ENCODE measurements at regions not wholly inside any gene's neighbourhood (a gene's known extent, or its start where the extent isn't known, plus 50 kb on each side); places are given as distances from the start of the nearest gene placed in this dataset.

GRCh38 chr6:140043762-140044378 is 669.4 kb upstream of the CITED2 start:
- in situ Hi-C loops (cut with HindIII; ENCODE audit: low sequenced_read_pairs): no loop called here

DNA sequence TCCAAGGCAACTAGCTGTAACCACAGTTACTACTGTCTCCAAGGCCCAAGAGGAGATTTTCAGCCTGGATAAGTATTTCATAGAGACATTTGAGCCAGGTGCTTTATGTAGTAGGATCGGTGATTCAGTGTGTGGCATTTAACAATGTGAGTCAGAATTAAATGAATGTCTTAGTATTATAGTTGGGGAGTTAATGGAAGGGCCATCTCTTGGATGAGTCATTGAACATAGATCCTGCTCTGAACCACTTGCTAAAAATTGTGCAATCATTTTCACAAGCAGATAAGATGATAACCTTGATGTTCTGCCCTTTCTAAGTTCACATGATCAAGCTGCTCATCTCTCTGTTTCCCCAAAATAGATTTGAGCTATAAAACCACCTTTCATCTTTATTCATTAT is 668.9 kb upstream of the CITED2 start:
- in situ Hi-C loops (cut with HindIII; ENCODE audit: low sequenced_read_pairs): no loop called here

- in situ Hi-C loops (cut with HindIII; ENCODE audit: low sequenced_read_pairs): no loop called here
Measured at GRCh38 chr6:140041571-140042332, 667.3 kb upstream of the CITED2 start.

DNA sequence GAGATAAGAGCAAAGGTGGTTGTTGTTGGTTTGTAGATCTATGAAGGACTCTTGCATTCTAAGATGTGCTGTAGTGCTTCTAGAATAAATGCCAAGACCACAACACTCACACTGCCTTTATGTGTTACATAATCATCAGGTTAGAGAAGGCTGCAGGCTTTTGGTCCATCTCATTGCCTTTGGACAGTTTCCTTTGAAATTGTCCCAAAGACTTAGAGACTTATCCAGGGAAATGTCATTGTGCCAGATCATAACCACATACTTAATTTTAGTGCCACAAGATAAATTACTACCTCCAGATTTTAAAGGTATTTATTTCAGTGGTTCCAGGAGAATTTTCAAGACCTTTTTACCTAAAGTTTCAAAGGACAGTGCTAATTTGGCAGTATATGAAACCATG is 666.6 kb upstream of the CITED2 start:
- in situ Hi-C loops (cut with HindIII; ENCODE audit: low sequenced_read_pairs): no loop called here

DNA sequence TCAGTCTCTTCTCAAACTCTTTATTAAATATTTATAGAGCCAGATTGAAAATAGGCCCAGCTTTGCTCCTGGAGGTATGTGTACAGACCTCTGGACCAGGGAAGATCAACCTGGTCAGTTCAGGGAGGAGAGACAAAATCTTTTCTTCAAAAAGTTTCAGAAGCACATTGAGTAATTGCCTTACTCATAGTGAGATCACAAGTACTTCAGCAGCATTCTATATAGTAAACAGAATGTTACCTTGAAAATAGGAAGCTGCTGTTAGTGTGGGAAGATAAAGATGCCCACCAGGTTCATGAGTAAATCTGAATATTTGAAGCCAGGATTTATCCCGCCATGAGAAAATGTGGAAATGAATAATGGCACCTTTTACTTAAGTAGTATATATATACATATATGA is 665.9 kb upstream of the CITED2 start:
- in situ Hi-C loops (cut with HindIII; ENCODE audit: low sequenced_read_pairs): no loop called here

DNA sequence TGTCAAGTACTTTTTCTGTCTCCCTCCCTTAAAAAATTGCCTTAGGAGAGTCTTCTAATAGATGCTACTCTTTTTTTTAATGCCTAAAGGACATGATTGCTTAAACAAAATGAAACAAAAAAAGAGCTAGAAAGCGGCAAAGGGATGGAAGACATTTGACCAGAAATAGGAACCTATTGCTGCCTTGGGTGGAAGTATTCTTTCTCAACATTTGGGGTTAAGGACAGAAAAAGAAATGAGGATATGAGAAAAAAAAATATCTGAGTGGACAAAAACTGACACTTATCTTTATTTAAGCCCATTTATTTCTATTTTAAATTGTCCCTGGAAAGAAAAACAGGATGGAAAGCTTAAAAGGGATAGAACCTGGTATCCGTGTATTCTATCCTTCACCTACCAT is 664.9 kb upstream of the CITED2 start:
- in situ Hi-C loops (cut with HindIII; ENCODE audit: low sequenced_read_pairs): no loop called here

GRCh38 chr6:140036196-140036595 is 661.7 kb upstream of the CITED2 start:
- in situ Hi-C loops (cut with HindIII; ENCODE audit: low sequenced_read_pairs): no loop called here

DNA sequence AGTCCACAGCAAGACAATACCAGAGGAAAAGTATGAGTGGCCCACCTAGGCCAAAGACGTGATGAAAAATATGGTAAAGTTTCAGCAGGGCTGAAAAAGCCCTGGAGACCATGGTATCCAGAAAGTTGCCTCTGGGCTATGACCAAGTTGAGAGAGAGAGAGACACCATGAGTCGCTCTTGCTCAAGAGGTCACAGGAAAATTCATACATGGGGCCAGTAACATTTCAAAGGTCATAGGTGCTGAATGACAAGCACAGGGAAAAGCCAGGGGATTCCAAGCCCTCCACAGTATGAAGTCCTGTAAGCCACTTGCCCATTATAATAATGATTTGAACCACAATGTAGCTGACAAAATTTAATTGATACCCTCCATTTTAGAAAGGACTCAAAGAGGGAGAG is 657.7 kb upstream of the CITED2 start:
- in situ Hi-C loops (cut with HindIII; ENCODE audit: low sequenced_read_pairs): no loop called here

DNA sequence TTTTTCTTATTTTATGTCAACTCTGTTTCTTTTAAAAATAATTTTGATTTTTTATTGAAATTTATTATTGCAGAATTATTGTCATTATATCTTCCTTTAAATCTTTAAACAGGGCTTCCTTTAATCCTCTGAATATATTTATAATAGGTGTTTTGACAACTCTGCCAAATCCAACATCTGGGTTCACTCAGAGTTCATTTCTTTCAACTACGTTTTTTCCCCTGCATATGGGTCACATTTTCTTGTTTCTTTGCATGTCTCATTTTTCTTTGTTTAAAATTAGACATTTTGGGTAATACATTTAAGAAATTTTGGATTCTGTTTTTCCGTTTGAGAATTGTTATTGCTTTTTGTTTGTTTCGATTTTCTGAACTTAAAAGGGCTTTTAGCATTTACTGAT is 655.1 kb upstream of the CITED2 start:
- in situ Hi-C loops (cut with HindIII; ENCODE audit: low sequenced_read_pairs): no loop called here

DNA sequence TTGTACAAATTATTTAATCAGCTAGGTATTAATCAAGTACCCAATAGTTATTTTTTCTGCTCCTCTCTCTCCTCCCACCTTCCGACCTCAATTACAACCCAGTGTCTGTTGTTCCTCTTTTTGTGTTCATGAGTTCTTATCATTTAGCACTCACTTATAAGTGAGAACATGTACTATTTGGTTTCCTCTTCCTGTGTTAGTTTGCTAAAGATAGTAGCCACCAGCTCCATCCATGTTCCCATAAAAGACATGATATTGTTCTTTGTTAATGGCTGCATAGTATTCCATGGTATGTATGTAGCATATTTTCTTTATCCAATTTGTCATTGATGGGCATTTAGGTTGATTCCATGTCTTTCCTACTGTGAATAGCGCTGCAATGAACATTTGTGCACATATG is 652.8 kb upstream of the CITED2 start:
- in situ Hi-C loops (cut with HindIII; ENCODE audit: low sequenced_read_pairs): no loop called here

DNA sequence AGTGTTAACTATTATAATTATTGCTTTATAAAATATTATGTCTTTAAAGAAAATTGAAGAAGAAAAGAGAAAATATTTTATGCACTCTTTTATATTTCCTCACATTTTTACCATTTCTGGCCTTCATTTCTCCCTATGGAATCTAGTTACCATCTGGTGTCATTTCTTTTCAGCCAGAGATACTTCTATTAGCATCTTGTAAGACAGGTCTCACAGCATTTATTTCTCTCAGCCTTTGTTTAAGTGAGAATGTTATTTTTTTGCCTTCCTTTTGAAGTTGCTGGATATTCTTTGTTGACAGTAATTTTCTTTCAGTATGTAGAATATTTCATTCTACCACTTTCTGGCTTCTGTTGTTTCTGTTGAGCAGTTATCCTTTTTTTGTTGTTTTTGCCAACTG is 652.1 kb upstream of the CITED2 start:
- in situ Hi-C loops (cut with HindIII; ENCODE audit: low sequenced_read_pairs): no loop called here

DNA sequence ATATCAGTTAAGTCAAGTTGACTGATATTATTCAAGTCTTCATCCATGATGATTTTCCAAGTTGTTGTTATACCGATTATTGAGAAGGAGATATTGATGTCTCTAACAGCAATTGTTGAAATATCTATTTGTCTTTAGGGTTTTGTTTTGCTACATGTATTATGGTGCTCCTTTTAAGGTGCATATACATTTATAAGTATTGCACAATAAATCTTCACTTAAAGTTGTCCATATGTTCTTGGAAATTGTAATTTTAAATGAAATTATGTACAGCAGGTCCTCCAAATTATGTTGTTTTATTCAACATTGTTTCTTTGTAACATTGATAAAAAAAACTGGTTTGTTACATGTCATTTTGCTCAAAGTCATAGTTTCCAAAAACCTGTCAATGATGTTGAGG is 650.7 kb upstream of the CITED2 start:
- in situ Hi-C loops (cut with HindIII; ENCODE audit: low sequenced_read_pairs): no loop called here

DNA sequence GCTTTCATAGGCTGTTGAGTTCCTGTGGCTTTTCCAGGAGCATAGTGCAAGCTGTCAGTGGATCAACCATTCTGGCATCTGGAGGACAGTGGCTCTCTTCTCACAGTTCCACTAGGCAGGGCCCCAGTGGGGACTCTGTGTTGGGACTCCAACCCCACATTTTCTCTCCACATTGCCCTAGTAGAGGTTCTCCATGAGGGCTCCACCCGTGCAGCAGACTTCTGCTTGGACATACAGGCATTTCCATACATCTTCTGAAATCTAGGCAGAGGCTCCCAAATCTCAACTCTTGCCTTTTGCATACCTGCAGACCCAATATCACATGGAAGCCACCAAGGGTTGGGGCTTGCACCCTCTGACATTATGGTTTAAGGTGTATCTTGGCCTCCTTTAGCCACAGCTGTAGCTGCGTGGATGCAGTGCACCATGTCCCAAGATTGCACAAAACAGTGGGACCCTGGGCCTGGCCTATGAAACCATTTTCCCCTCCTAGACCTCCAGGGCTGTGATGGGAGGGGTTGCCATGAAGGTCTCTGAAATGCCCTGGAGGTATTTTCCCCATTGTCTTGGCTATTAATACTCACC is 645.9 kb upstream of the CITED2 start:
- in situ Hi-C loops (cut with HindIII; ENCODE audit: low sequenced_read_pairs): no loop called here

- in situ Hi-C loops (cut with HindIII; ENCODE audit: low sequenced_read_pairs): no loop called here
Measured at GRCh38 chr6:140018588-140018987, 644.1 kb upstream of the CITED2 start.

- in situ Hi-C loops (cut with HindIII; ENCODE audit: low sequenced_read_pairs): no loop called here
Measured at GRCh38 chr6:140017470-140017869, 643.0 kb upstream of the CITED2 start.

- in situ Hi-C loops (cut with HindIII; ENCODE audit: low sequenced_read_pairs): no loop called here
Measured at GRCh38 chr6:140012150-140012549, 637.7 kb upstream of the CITED2 start.

- in situ Hi-C loops (cut with HindIII; ENCODE audit: low sequenced_read_pairs): no loop called here
Measured at GRCh38 chr6:140011537-140011936, 637.1 kb upstream of the CITED2 start.

DNA sequence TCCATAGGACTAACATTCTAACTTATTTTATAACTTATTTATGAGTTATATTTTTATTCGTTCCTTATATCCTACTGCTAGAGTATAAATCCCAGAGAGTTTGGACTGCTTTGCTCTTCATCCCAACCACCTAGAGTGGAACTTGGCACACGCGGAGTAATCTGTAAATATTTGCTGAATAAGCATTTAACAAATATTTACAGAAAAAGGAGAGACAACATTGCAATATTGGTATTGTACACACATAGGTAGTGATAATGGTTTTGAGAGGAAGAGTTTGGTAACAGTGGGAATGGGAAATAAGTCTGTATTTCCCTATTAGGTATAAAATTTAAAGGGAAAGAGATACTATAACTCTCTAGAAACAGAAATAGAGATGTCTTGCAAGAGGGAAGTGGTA is 634.8 kb upstream of the CITED2 start:
- in situ Hi-C loops (cut with HindIII; ENCODE audit: low sequenced_read_pairs): no loop called here

DNA sequence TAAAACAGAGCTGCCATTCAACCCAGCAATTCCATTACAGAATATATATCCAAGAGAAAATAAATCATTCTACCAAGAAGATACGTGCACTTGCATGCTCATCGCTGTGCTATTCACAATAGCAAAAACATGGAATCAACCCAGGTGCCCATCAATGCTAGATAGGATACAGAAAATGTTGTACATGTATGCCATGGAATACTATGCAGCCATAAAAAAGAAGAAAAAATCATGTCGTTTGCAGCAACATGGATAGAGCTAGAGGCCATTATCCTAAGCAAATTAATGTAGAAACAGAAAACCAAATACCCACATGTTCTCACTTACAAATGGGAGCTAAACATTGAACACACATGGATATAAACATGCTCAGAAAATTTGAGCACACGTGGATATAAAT is 633.1 kb upstream of the CITED2 start:
- in situ Hi-C loops (cut with HindIII; ENCODE audit: low sequenced_read_pairs): no loop called here

DNA sequence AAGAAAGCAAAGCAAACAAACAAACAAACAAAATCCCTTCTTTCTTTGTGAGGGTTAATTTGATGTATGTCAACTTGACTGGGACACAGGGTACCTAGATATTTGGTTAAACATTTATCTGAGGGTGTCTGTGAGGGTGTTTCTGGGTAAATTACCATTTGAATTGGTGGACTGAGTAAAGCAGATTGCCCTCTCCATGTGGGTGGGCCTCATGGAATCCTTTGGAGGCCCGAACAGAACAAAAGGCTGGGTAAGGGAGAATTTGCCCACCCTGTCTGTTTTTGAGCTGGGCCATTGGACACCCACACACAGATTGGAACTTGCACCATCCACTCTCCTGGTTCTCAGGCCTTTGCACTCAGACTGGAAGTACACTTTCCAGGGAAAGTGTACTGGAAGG is 628.8 kb upstream of the CITED2 start:
- in situ Hi-C loops (cut with HindIII; ENCODE audit: low sequenced_read_pairs): no loop called here

DNA sequence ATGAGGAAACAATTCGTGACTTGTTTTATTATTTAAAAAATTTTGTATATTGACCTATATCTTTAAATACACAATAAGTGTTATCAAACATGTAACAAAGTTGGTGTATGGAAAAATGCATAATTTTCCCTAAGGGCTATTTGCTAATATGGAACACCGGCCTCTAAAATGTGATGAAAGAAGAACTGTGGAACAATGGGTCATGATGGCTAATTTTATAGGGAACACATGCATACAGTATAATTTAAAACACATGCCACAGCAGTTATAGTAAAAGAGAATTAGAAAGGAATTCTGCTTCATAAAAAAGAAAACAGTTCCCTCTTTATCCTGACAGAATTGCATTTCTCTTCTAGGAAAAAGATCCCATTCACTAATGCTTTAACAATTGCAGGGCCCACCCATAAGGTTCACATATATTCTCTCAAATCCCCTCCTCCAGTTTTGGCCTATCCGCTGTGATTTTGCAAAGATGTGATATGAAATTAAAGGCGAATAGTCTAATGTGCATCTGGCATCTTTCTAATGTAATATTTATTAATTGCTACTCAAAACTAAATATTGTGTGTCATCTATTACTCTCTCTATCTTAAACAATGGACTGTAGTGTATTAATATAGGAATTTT is 628.1 kb upstream of the CITED2 start:
- in situ Hi-C loops (cut with HindIII; ENCODE audit: low sequenced_read_pairs): no loop called here

DNA sequence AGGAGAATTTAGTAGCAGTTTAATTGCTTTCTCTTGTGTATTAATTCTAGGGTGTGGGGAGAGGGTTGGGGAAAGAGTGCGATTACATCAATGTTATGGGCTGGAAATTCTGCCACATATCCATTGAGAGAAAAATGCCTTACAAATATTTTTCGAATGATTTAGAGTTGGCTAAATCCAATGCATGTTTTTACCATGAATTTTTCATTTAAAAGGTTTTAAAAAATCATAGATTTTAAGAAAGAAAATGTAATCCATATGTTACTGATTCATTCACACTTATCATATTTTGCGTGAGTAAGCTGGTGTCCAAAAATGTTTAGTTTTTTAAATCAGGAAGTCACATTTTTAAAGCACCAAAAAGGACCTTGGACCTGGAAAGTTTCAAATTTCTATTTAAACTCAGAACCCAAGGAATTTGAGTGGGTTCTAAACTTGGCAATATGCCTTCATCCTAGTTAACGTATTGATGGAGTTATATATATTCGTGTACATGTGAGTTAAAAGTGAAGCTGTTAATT is 627.4 kb upstream of the CITED2 start:
- in situ Hi-C loops (cut with HindIII; ENCODE audit: low sequenced_read_pairs): no loop called here
